ENCODE measurements at regions not wholly inside any gene's neighbourhood (a gene's known extent, or its start where the extent isn't known, plus 50 kb on each side); places are given as distances from the start of the nearest gene placed in this dataset.

DNA sequence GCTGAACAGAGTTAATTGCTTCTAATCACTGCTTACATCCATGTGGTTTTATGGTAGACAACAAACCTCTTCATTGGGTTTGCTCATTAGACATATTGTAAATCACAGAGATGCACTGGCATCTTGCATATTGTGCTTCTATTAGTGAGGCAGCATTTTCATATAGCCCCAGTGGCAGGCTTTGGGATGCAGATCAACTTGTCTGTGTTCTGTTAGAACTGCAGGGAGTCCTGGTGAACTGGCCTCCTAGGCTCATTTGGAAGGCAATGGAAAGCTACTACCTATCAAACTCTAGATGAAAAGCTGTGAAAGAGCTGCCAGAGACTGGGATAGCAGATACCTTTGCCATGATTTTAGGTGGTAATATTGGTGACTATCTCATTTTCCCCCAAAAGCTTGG lies 108.8 kb downstream of the NAA11 start:
- TF ChIP-seq RAD21 (conservative IDR thresholded peaks at IDR 0.05 in 1 of 2, IDR thresholded peaks at IDR 0.05 in 1 of 2) (no peak), CBX8 (IDR thresholded peaks at IDR 0.05) (no peak), CEBPB (IDR thresholded peaks at IDR 0.05) (no peak), CTCF (IDR thresholded peaks at IDR 0.05) (no peak), MAFK (IDR thresholded peaks at IDR 0.05; ENCODE audit: partially characterized antibody) (no peak), NR3C1 (IDR thresholded peaks at IDR 0.05) (no peak), MYC (IDR thresholded peaks at IDR 0.05; ENCODE audit: borderline replicate concordance, low read length) (no peak), GATA3 (IDR thresholded peaks at IDR 0.05; ENCODE audit: borderline replicate concordance) (no peak), REST (IDR thresholded peaks at IDR 0.05) (no peak), POLR2A (IDR thresholded peaks at IDR 0.05; ENCODE audit: low read length) (no peak), RFX5 (IDR thresholded peaks at IDR 0.05) (no peak)

Data from A549 (cell line).